GM23338 (cell line): ENCODE measurements at regions not wholly inside any gene's neighbourhood (a gene's known extent, or its start where the extent isn't known, plus 50 kb on each side); places are given as distances from the start of the nearest gene placed in this dataset.

ENCODE experiments used
- ATAC-seq: fragments of 200-7000 bp; cut with Tn5 transposase; 3 replicates; pipeline ENCODE4 v1.9.1; 2020
- DNase-seq: peaks from one replicate; pipeline ENCODE4 v3.0.0-alpha.2; 2015; ENCODE audit warnings: low spot score
- H2AFZ ChIP-seq: fragments of 200-600 bp; sonication (generic); 2 replicates; pipeline ENCODE4 v1.8.0; 2016; ENCODE audit warnings: antibody characterized with exemption, mild to moderate bottlenecking, moderate library complexity
- H3F3A ChIP-seq: fragments of 200-600 bp; sonication (generic); replicated peaks from 2 replicates; pipeline ENCODE4 v1.8.0; 2017; ENCODE audit warnings: antibody characterized with exemption, mixed run types, low read depth
- H3K27ac ChIP-seq: fragments of 200-600 bp; sonication (generic); 2 replicates; pipeline ENCODE4 v1.6.1; 2016; ENCODE audit warnings: low read depth
- H3K27me3 ChIP-seq: fragments of 200-600 bp; sonication (generic); 2 replicates; pipeline ENCODE4 v1.8.0; 2016; ENCODE audit warnings: mild to moderate bottlenecking, mixed run types, moderate library complexity; ENCODE audit not compliant: insufficient read depth
- H3K36me3 ChIP-seq: fragments of 200-600 bp; sonication (generic); 2 replicates; pipeline ENCODE4 v1.8.0; 2016; ENCODE audit warnings: mild to moderate bottlenecking; ENCODE audit not compliant: insufficient read depth
- H3K4me1 ChIP-seq: fragments of 200-600 bp; sonication (generic); 2 replicates; pipeline ENCODE4 v1.8.0; 2016; ENCODE audit warnings: mild to moderate bottlenecking, moderate library complexity; ENCODE audit not compliant: insufficient read depth
- H3K4me2 ChIP-seq: fragments of 200-600 bp; sonication (generic); 2 replicates; pipeline ENCODE4 v1.7.1; 2017; ENCODE audit warnings: mixed run types
- H3K4me3 ChIP-seq: fragments of 200-600 bp; sonication (generic); 2 replicates; pipeline ENCODE4 v1.6.1; 2016; ENCODE audit warnings: mixed run types
- H3K79me2 ChIP-seq: fragments of 200-600 bp; sonication (generic); replicated peaks from 2 replicates; pipeline ENCODE4 v1.8.0; 2017; ENCODE audit warnings: mild to moderate bottlenecking; ENCODE audit not compliant: insufficient read depth
- H3K9me2 ChIP-seq: fragments of 200-600 bp; sonication (generic); 2 replicates; pipeline ENCODE4 v1.8.0; 2017; ENCODE audit not compliant: insufficient read depth
- H4K20me1 ChIP-seq: fragments of 200-600 bp; sonication (generic); replicated peaks from 2 replicates; pipeline ENCODE4 v1.8.0; 2017; ENCODE audit warnings: mild to moderate bottlenecking; ENCODE audit not compliant: insufficient read depth
- H3K27ac Mint-ChIP-seq: 2 replicates; pipeline ENCODE4 v1.8.0; 2020; ENCODE audit warnings: inconsistent platforms, mild to moderate bottlenecking, moderate library complexity, mixed read lengths
- H3K27me3 Mint-ChIP-seq: 3 replicates; pipeline ENCODE4 v1.8.0; 2022; ENCODE audit warnings: low read depth, mild to moderate bottlenecking, moderate library complexity, mixed read lengths, inconsistent platforms; ENCODE audit not compliant: insufficient read depth, poor library complexity
- H3K36me3 Mint-ChIP-seq: 3 replicates; pipeline ENCODE4 v1.8.0; 2021; ENCODE audit warnings: low read depth, mild to moderate bottlenecking, inconsistent platforms, moderate library complexity, mixed read lengths
- H3K4me1 Mint-ChIP-seq: 3 replicates; pipeline ENCODE4 v1.8.0; 2020; ENCODE audit warnings: mild to moderate bottlenecking, inconsistent platforms, mixed read lengths
- H3K4me3 Mint-ChIP-seq: 3 replicates; pipeline ENCODE4 v1.8.0; 2021; ENCODE audit warnings: moderate library complexity, mild to moderate bottlenecking, inconsistent platforms, mixed read lengths
- H3K9me3 Mint-ChIP-seq: 3 replicates; pipeline ENCODE4 v1.8.0; 2020; ENCODE audit warnings: moderate library complexity, mild to moderate bottlenecking, inconsistent platforms, mixed read lengths
- CREB1 ChIP-seq: fragments of 250-450 bp; sonication (Bioruptor Pico); IDR thresholded peaks from 2 replicates; pipeline ENCODE4 v1.5.0; 2020; ENCODE audit warnings: low read depth, mild to moderate bottlenecking, moderate library complexity
- ETS1 ChIP-seq: IDR thresholded peaks from 2 replicates; pipeline ENCODE4 v1.6.1; 2016; ENCODE audit warnings: antibody characterized with exemption
- EZH2 ChIP-seq: fragments of 200-600 bp; sonication (generic); IDR thresholded peaks from one replicate; pipeline ENCODE4 v1.8.0; 2017; ENCODE audit warnings: antibody characterized with exemption, mild to moderate bottlenecking, low read depth; ENCODE audit not compliant: unreplicated experiment
- JUNB ChIP-seq: IDR thresholded peaks from one replicate; pipeline ENCODE4 v1.6.1; 2016; ENCODE audit warnings: antibody characterized with exemption; ENCODE audit not compliant: unreplicated experiment
- NANOG ChIP-seq: IDR thresholded peaks from 2 replicates; pipeline ENCODE4 v1.6.1; 2016; ENCODE audit warnings: antibody characterized with exemption, borderline replicate concordance
- POLR2AphosphoS5 ChIP-seq: IDR thresholded peaks from 2 replicates; pipeline ENCODE4 v1.6.1; 2016; ENCODE audit warnings: antibody characterized with exemption, low read depth
- STAT1 ChIP-seq: IDR thresholded peaks from one replicate; pipeline ENCODE4 v1.6.1; 2016; ENCODE audit warnings: antibody characterized with exemption; ENCODE audit not compliant: unreplicated experiment
- ZNF114 ChIP-seq: fragments of 250-450 bp; sonication (Bioruptor Pico); IDR thresholded peaks from 2 replicates; pipeline ENCODE4 v1.5.0; 2020; ENCODE audit warnings: mild to moderate bottlenecking, moderate library complexity
- ZNF331 ChIP-seq: fragments of 250-450 bp; sonication (Bioruptor Pico); IDR thresholded peaks from 2 replicates; pipeline ENCODE4 v1.5.0; 2020; ENCODE audit warnings: low read depth, mild to moderate bottlenecking, moderate library complexity
- ZNF462 ChIP-seq: fragments of 250-450 bp; sonication (Bioruptor Pico); IDR thresholded peaks from 2 replicates; pipeline ENCODE4 v1.5.0; 2020; ENCODE audit warnings: mild to moderate bottlenecking, moderate library complexity
- TF ChIP-seq, protein P1 (sequence below): IDR thresholded peaks from one replicate; pipeline ENCODE4 v1.6.1; 2018; ENCODE audit warnings: antibody characterized with exemption; ENCODE audit not compliant: unreplicated experiment

GRCh38 chr18:27825689-27826088 is 351.2 kb downstream of the CDH2 start (continued):
- TF ChIP-seq ETS1 (no peak), ZNF114 (CRISPR knock-in tag) (no peak), ZNF331 (CRISPR knock-in tag) (no peak), JUNB (no peak), EZH2 (no peak), CREB1 (CRISPR knock-in tag) (no peak), NANOG (no peak)
- TF ChIP-seq, protein P1, sequence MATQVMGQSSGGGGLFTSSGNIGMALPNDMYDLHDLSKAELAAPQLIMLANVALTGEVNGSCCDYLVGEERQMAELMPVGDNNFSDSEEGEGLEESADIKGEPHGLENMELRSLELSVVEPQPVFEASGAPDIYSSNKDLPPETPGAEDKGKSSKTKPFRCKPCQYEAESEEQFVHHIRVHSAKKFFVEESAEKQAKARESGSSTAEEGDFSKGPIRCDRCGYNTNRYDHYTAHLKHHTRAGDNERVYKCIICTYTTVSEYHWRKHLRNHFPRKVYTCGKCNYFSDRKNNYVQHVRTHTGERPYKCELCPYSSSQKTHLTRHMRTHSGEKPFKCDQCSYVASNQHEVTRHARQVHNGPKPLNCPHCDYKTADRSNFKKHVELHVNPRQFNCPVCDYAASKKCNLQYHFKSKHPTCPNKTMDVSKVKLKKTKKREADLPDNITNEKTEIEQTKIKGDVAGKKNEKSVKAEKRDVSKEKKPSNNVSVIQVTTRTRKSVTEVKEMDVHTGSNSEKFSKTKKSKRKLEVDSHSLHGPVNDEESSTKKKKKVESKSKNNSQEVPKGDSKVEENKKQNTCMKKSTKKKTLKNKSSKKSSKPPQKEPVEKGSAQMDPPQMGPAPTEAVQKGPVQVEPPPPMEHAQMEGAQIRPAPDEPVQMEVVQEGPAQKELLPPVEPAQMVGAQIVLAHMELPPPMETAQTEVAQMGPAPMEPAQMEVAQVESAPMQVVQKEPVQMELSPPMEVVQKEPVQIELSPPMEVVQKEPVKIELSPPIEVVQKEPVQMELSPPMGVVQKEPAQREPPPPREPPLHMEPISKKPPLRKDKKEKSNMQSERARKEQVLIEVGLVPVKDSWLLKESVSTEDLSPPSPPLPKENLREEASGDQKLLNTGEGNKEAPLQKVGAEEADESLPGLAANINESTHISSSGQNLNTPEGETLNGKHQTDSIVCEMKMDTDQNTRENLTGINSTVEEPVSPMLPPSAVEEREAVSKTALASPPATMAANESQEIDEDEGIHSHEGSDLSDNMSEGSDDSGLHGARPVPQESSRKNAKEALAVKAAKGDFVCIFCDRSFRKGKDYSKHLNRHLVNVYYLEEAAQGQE = no peak

DNA sequence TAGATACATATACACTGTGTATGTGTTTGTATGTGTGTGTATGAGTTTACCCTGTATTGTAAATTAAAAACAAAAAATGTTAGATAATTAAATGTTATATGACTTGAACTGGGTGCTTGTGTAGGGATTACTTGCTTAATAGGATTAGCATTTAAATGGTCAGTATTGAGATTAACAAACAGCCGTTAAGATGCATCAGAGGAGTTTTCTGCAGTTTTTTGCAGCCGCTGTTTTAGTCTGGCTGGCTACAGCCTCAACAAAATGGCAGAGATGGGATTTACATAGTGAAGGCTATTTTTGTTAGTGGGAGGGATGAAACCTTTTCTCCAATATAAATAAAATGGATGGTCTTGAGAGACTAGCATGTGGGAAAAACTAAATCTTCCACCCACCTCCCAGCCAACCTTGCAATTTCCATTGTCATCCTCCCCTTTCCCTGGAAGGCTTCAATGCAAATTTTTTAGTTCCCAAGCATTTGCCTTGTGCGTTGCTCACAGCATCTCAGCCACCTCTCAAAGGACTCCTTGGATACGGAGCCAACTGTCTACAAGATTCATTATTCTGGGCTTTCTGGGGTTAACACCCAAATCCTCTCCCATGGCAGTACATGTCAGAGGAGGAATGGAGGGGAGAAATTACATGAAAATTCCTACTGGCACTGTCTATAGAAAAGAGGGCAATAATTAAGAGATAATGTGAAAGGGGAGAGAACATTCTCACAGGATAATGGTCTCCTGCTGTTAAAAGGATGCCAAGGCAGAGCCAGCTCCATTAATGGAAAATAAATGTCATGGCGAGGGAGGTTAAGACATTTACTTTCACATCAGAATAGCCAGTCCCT is 351.9 kb downstream of the CDH2 start:
- Histone ChIP-seq H3K79me2 (no peaks in the 10 kb centered on the region), H4K20me1 (no peaks in the 10 kb centered on the region), H3K27ac (0 out of 2 replicates have a peak overlapping the region, but pooled peaks have one; percentile 0), H3F3A (no peaks in the 10 kb centered on the region), H3K36me3 (no peaks in the 10 kb centered on the region), H3K27me3 (no peaks in the 10 kb centered on the region), H3K4me3 (peak overlapping the region; percentile 27; the same call in 1 of the 2 replicates), H3K4me2 (peak overlapping the region; percentile 63), H3K4me1 (peaks cover 15% of the 10 kb centered on the region), H3K9me2 (peaks cover 7% of the 10 kb centered on the region), H2AFZ (no peak overlapping the region)
- ATAC-seq = peak; percentile 52
- Mint-ChIP-seq H3K36me3 (no peaks in the 10 kb centered on the region), H3K4me1 (peaks cover 9% of the 10 kb centered on the region), H3K4me3 (no peak overlapping the region), H3K27ac (no peak overlapping the region), H3K9me3 (peaks cover 11% of the 10 kb centered on the region), H3K27me3 (no peaks in the 10 kb centered on the region)
- DNase-seq = peak; percentile 17
- TF ChIP-seq ETS1 (no peak), ZNF331 (CRISPR knock-in tag) (no peak), NANOG (no peak), JUNB (no peak), POLR2AphosphoS5 (no peak), STAT1 (no peak), ZNF114 (CRISPR knock-in tag) (no peak), EZH2 (no peak), ZNF462 (CRISPR knock-in tag) (no peak)
